KMS-11 (cell line): ENCODE measurements at regions not wholly inside any gene's neighbourhood (a gene's known extent, or its start where the extent isn't known, plus 50 kb on each side); places are given as distances from the start of the nearest gene placed in this dataset.

ENCODE experiments used
- H2AFZ ChIP-seq: fragments of 200-600 bp; sonication (generic); 2 replicates; pipeline ENCODE4 v1.6.1; 2016; ENCODE audit warnings: antibody characterized with exemption, mixed run types, low read depth
- H3K27ac ChIP-seq: fragments of 200-600 bp; sonication (generic); 2 replicates; pipeline ENCODE4 v1.6.1; 2016; ENCODE audit warnings: mild to moderate bottlenecking, mixed run types
- H3K27me3 ChIP-seq: fragments of 200-600 bp; sonication (generic); 2 replicates; pipeline ENCODE4 v1.6.1; 2017; ENCODE audit warnings: mild to moderate bottlenecking, low read depth, mixed run types, moderate library complexity; ENCODE audit not compliant: insufficient read depth
- H3K36me3 ChIP-seq: fragments of 200-600 bp; sonication (generic); 2 replicates; pipeline ENCODE4 v1.6.1; 2017; ENCODE audit warnings: mild to moderate bottlenecking, mixed run types; ENCODE audit not compliant: insufficient read depth
- H3K4me1 ChIP-seq: fragments of 200-600 bp; sonication (generic); 2 replicates; pipeline ENCODE4 v1.6.1; 2016; ENCODE audit warnings: mild to moderate bottlenecking, low read depth, mixed run types; ENCODE audit not compliant: poor library complexity, severe bottlenecking
- H3K4me2 ChIP-seq: fragments of 200-600 bp; sonication (generic); 2 replicates; pipeline ENCODE4 v1.7.0; 2016; ENCODE audit warnings: mild to moderate bottlenecking, mixed run types
- H3K4me3 ChIP-seq: fragments of 200-600 bp; sonication (generic); IDR thresholded peaks from 2 replicates; pipeline ENCODE4 v1.6.1; 2017; ENCODE audit warnings: low read depth, low read length, mixed read lengths; ENCODE audit not compliant: insufficient read depth
- H3K79me2 ChIP-seq: fragments of 200-600 bp; sonication (generic); 2 replicates; pipeline ENCODE4 v1.6.1; 2016; ENCODE audit warnings: low read depth, mixed run types; ENCODE audit not compliant: insufficient read depth
- H3K9ac ChIP-seq: fragments of 200-600 bp; sonication (generic); 2 replicates; pipeline ENCODE4 v1.6.1; 2016; ENCODE audit warnings: mild to moderate bottlenecking, mixed run types
- H4K20me1 ChIP-seq: fragments of 200-600 bp; sonication (generic); 2 replicates; pipeline ENCODE4 v1.6.1; 2016; ENCODE audit warnings: mild to moderate bottlenecking, mixed run types; ENCODE audit not compliant: insufficient read depth
- CTCF ChIP-seq: fragments of 200-600 bp; sonication (generic); conservative IDR thresholded peaks from 2 replicates; pipeline ENCODE4 v1.6.1; 2017; ENCODE audit warnings: low read depth, mild to moderate bottlenecking, antibody characterized with exemption, low read length, moderate library complexity, mixed read lengths

GRCh38 chr13:110034031-110034549, 247.7 kb upstream of the IRS2 start:
- Histone ChIP-seq H3K36me3 (no peaks in the 10 kb centered on the region), H2AFZ (no peak overlapping the region), H3K27ac (no peak overlapping the region), H3K4me2 (no peak overlapping the region), H3K79me2 (no peaks in the 10 kb centered on the region), H3K4me1 (peaks cover 65% of the 10 kb centered on the region), H3K9ac (no peak overlapping the region), H4K20me1 (no peaks in the 10 kb centered on the region), H3K27me3 (no peaks in the 10 kb centered on the region), H3K4me3 (no peak overlapping the region)
- no peak for TF ChIP-seq CTCF

- Histone ChIP-seq H3K27ac (no peak overlapping the region), H3K36me3 (no peaks in the 10 kb centered on the region)
Observed at GRCh38 chr13:110032969-110033368, 246.6 kb upstream of the IRS2 start.

GRCh38 chr13:110030394-110030928, 244.1 kb upstream of the IRS2 start:
- Histone ChIP-seq H3K4me3 (no peak overlapping the region), H3K27me3 (no peaks in the 10 kb centered on the region), H3K4me2 (peak overlapping the region; percentile 59), H2AFZ (peak overlapping the region; percentile 49; the same call in 1 of the 2 replicates), H3K36me3 (no peaks in the 10 kb centered on the region), H3K79me2 (no peaks in the 10 kb centered on the region), H3K9ac (no peak overlapping the region; the same call in 1 of the 2 replicates), H4K20me1 (no peaks in the 10 kb centered on the region), H3K4me1 (peaks cover 33% of the 10 kb centered on the region), H3K27ac (peak overlapping the region; percentile 74)
- TF ChIP-seq CTCF = no peak

More at GRCh38 chr13:110032969-110033368, 246.6 kb upstream of the IRS2 start:
- no peak for TF ChIP-seq CTCF
- no peak overlapping the region for H3K4me2 ChIP-seq
- no peaks in the 10 kb centered on the region for H3K79me2 ChIP-seq
- no peak overlapping the region for H3K4me3 ChIP-seq
- H4K20me1 ChIP-seq = no peaks in the 10 kb centered on the region
- peaks cover 53% of the 10 kb centered on the region for H3K4me1 ChIP-seq
- no peak overlapping the region for H3K9ac ChIP-seq
- H2AFZ ChIP-seq = no peak overlapping the region
- H3K27me3 ChIP-seq = no peaks in the 10 kb centered on the region

GRCh38 chr13:110028838-110029621, 242.6 kb upstream of the IRS2 start:
- H3K27ac ChIP-seq = no peak overlapping the region
- no peaks in the 10 kb centered on the region for H3K27me3 ChIP-seq
- no peak overlapping the region for H3K4me3 ChIP-seq
- H2AFZ ChIP-seq = no peak overlapping the region
- no peaks in the 10 kb centered on the region for H4K20me1 ChIP-seq
- TF ChIP-seq CTCF = no peak
- H3K4me1 ChIP-seq = peaks cover 33% of the 10 kb centered on the region
- no peaks in the 10 kb centered on the region for H3K79me2 ChIP-seq
- H3K4me2 ChIP-seq = peak overlapping the region; percentile 59; the same call in 1 of the 2 replicates
- no peak overlapping the region for H3K9ac ChIP-seq
- no peaks in the 10 kb centered on the region for H3K36me3 ChIP-seq
